ENCODE measurements at regions not wholly inside any gene's neighbourhood (a gene's known extent, or its start where the extent isn't known, plus 50 kb on each side); places are given as distances from the start of the nearest gene placed in this dataset.

DNA sequence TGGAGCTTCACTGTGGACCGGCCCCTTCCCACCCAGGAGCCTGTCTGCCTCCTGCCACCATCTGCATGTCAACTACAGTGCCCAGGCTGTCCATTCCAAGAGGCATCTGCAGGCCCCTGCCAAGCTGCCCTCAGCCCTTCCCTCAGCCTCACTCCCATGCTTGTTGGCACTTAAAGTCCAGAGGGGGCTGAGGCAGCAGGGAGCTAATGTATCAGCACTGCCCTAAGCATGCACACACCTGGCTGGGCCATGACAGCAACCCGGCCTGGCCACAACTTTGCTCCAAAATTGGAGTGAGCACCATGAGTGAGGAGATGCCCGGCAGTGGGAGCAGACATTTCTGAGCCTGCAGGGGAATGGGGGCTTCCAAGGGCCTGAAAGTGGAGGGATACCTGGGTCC is 417.5 kb upstream of the GRM3 start:
- TF ChIP-seq, protein P1, sequence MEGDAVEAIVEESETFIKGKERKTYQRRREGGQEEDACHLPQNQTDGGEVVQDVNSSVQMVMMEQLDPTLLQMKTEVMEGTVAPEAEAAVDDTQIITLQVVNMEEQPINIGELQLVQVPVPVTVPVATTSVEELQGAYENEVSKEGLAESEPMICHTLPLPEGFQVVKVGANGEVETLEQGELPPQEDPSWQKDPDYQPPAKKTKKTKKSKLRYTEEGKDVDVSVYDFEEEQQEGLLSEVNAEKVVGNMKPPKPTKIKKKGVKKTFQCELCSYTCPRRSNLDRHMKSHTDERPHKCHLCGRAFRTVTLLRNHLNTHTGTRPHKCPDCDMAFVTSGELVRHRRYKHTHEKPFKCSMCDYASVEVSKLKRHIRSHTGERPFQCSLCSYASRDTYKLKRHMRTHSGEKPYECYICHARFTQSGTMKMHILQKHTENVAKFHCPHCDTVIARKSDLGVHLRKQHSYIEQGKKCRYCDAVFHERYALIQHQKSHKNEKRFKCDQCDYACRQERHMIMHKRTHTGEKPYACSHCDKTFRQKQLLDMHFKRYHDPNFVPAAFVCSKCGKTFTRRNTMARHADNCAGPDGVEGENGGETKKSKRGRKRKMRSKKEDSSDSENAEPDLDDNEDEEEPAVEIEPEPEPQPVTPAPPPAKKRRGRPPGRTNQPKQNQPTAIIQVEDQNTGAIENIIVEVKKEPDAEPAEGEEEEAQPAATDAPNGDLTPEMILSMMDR (IDR thresholded peaks at IDR 0.05) = no peak
- TF ChIP-seq POLR2A (IDR thresholded peaks at IDR 0.05) = no peak
- no peak for TF ChIP-seq EP300 (IDR thresholded peaks at IDR 0.05; ENCODE audit: low read depth)
